HL-60 (cell line): ENCODE measurements at regions not wholly inside any gene's neighbourhood (a gene's known extent, or its start where the extent isn't known, plus 50 kb on each side); places are given as distances from the start of the nearest gene placed in this dataset.

Experiments
- GABPA ChIP-seq: IDR thresholded peaks from 2 replicates; pipeline ENCODE4 v1.6.1; 2012; ENCODE audit warnings: low read depth
- POLR2AphosphoS5 ChIP-seq: IDR thresholded peaks from 2 replicates; pipeline ENCODE4 v1.6.1; 2012; ENCODE audit warnings: low read depth
- REST ChIP-seq: IDR thresholded peaks from 2 replicates; pipeline ENCODE4 v1.6.1; 2012; ENCODE audit warnings: low read depth; ENCODE audit not compliant: insufficient replicate concordance
- TF ChIP-seq, protein P1 (sequence below): IDR thresholded peaks from one replicate; pipeline ENCODE4 v1.5.1; 2011; ENCODE audit warnings: low read length, control low read depth, inconsistent platforms; ENCODE audit not compliant: insufficient read depth

DNA sequence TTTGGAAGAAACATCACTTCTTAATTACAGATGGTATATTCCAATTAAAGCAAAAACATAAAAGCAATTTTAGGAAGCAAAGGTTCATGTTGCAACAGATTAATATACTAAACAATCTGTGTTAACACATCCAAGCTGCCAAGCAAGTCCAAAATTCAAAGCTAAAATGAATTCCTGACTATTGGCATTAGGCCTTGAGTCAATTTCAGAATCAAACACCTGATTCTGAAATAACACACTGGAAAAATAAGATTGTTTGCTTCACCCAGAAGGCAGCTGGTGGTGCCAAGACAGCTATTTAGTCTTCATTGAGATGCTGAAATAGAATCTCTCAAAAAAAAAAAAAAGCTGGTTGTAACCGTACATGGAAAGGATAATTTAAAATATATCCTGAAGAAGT lies 465.6 kb downstream of the SOCS6 start:
- TF ChIP-seq, protein P1, sequence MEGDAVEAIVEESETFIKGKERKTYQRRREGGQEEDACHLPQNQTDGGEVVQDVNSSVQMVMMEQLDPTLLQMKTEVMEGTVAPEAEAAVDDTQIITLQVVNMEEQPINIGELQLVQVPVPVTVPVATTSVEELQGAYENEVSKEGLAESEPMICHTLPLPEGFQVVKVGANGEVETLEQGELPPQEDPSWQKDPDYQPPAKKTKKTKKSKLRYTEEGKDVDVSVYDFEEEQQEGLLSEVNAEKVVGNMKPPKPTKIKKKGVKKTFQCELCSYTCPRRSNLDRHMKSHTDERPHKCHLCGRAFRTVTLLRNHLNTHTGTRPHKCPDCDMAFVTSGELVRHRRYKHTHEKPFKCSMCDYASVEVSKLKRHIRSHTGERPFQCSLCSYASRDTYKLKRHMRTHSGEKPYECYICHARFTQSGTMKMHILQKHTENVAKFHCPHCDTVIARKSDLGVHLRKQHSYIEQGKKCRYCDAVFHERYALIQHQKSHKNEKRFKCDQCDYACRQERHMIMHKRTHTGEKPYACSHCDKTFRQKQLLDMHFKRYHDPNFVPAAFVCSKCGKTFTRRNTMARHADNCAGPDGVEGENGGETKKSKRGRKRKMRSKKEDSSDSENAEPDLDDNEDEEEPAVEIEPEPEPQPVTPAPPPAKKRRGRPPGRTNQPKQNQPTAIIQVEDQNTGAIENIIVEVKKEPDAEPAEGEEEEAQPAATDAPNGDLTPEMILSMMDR = no peak
- TF ChIP-seq POLR2AphosphoS5 = no peak
- TF ChIP-seq GABPA = no peak
- TF ChIP-seq REST = no peak
